Large intestine (tissue), 3 donors: ENCODE measurements at regions not wholly inside any gene's neighbourhood (a gene's known extent, or its start where the extent isn't known, plus 50 kb on each side); places are given as distances from the start of the nearest gene placed in this dataset.

Experiments used
- DNase-seq, 2 donors: peaks; one replicate each; pipeline versions ENCODE4 v3.0.0 to v3.0.0-alpha.2; 2013
- H3K27ac ChIP-seq: one replicate; pipeline ENCODE4 v1.5.1; 2013; ENCODE audit warnings: low read length
- H3K27me3 ChIP-seq: 2 replicates; pipeline ENCODE4 v1.6.1; 2013; ENCODE audit warnings: low read length; ENCODE audit not compliant: control insufficient read depth, insufficient read depth
- H3K36me3 ChIP-seq: 2 replicates; pipeline ENCODE4 v1.6.1; 2013; ENCODE audit warnings: low read length; ENCODE audit not compliant: control insufficient read depth, insufficient read depth
- H3K4me1 ChIP-seq: one replicate; pipeline ENCODE4 v1.6.1; 2013; ENCODE audit warnings: low read length; ENCODE audit not compliant: control insufficient read depth, insufficient read depth
- H3K4me3 ChIP-seq: one replicate; pipeline ENCODE4 v1.5.1; 2013; ENCODE audit warnings: low read length
- H3K9me3 ChIP-seq: one replicate; pipeline ENCODE4 v1.6.1; 2013; ENCODE audit warnings: mild to moderate bottlenecking, low read depth, low read length, moderate library complexity; ENCODE audit not compliant: control insufficient read depth
- WGBS: methylation state at CpG from one replicate; pipeline ENCODE4 v1.1.5; 2013; ENCODE audit warnings: low lambda C conversion rate; ENCODE audit not compliant: insufficient coverage; 5-methylcytosine and 5-hydroxymethylcytosine counted together

DNA sequence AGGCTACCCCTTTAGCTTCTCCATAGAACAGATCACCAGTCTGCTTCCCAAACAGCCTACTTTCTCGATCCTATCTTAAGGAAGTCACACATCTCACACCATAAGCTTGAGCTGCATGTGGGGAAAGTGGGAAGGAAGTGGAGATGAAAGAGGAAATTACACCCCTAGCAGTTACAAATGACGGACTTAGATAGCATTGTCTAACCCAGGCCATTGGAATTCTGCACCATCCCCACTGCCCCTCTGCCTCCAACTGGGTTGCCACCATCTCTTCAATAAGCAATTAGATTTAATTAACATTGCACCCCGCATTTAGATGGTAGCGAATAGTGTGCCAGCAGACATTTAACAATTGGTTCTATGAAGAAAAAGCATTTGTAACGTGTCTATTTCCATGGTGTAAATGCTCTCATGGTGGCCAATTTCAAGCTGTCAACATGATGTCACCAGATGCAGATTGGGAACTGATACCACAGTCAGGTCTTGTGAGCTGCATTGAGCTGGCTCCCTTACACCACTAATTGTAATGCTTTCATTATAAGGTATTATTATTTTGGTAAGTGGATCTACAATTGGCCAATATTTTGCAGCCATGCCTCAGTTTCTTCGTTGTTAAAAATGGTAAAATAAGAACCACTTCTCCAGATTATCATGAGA lies 124.7 kb downstream of the CD24 start:
- H3K36me3 ChIP-seq, result no peaks in the 10 kb centered on the region
- WGBS, result no CpG with 5 or more reads among the region's 6 CpGs
- H3K4me1 ChIP-seq, result no peaks in the 10 kb centered on the region
- H3K9me3 ChIP-seq, result peaks cover 7% of the 10 kb centered on the region
- H3K4me3 ChIP-seq, result no peak overlapping the region
- no peak for DNase-seq
- no peak overlapping the region for H3K27ac ChIP-seq
- no peaks in the 10 kb centered on the region for H3K27me3 ChIP-seq

DNA sequence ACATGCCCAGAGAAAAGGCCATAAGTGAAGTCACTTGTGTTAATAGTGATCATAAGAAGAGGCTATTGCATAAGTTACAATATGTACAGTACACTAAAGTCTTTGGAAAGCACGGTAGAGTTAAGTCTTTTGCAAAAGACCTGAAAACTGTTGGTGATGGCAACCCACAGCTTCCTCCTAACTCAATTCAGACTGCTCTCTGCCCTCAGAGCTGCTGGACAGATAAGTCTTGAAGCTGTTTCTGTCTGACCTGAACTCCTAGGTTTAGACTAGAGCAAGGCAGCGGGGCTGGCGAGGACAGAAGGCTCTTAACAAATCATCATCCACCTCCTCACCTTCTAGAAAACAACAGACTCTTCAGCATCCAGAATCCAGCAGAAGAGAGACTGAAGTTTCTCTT lies 125.4 kb downstream of the CD24 start:
- Histone ChIP-seq H3K4me1 (no peaks in the 10 kb centered on the region), H3K4me3 (no peak overlapping the region), H3K27me3 (no peaks in the 10 kb centered on the region), H3K9me3 (peaks cover 7% of the 10 kb centered on the region), H3K36me3 (no peaks in the 10 kb centered on the region), H3K27ac (no peak overlapping the region)
- no peak for DNase-seq
- no CpG with 5 or more reads among the region's 3 CpGs for WGBS

GRCh38 chr6:106847116-106847515 lies 127.4 kb downstream of the CD24 start:
- Histone ChIP-seq H3K36me3 (no peaks in the 10 kb centered on the region), H3K27ac (no peak overlapping the region), H3K4me3 (no peak overlapping the region), H3K27me3 (no peaks in the 10 kb centered on the region), H3K4me1 (no peaks in the 10 kb centered on the region), H3K9me3 (peaks cover 5% of the 10 kb centered on the region)
- 78% methylated on average over 1 of the region's 6 CpGs for WGBS
- DNase-seq, result no peak

DNA sequence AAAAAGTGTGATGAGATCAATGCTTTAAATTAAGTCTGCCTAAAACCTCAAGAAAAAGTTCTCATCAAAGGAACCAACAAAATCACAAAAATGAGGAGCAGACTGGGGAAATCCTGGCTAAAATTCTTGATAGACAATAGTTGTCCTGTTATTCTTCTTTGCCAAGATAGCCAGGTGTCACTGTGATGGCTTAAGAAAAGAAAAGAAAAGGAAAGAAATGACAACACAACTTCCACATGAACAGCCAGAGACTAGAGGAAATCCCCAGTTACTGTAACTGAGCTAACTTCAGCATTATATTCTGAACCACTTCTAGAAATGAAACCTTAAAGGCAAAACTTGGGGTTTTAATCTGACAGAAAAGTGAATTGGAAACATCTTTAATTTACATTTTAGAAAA lies 129.6 kb downstream of the CD24 start:
- H3K27ac ChIP-seq, result no peak overlapping the region
- no peak overlapping the region for H3K4me3 ChIP-seq
- no peaks in the 10 kb centered on the region for H3K36me3 ChIP-seq
- no peaks in the 10 kb centered on the region for H3K4me1 ChIP-seq
- DNase-seq, result no peak
- no peaks in the 10 kb centered on the region for H3K27me3 ChIP-seq
- no peaks in the 10 kb centered on the region for H3K9me3 ChIP-seq

DNA sequence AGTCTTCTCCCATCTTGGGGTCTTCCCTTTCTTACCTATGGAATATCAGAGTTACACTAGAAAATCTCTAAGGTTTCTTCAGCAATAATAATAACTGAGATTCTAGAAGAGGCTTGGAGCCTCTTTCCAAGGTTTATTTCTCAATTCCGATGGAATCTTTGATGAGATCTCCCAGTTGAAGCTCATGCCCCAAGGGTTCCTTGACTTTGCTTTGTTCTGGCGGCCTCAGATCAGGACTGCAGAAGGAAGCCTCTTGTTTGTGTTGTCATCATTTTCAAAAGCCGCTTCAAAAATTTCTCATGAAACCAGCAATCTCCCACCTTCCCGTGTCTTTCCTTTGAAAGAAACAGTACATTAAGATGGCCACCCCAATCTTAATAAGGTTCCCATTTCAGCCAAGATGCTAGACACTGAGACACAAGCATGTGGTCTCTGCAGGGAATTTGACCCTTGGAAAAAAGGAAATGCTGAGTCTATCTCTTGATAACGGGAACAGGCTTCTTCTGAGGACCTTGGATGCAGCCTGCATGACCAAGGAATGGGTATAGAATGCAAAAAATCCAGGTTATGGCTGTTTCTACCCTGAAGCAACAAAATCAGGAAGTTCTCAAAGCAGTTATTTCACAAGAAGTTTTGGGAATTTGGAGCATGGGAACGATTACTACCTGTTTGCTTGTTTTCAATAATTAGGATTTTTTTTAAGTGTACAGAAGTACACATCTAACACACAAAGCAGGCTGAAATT lies 141.6 kb downstream of the CD24 start:
- no peak for DNase-seq
- Histone ChIP-seq H3K27me3 (no peaks in the 10 kb centered on the region), H3K27ac (no peak overlapping the region), H3K36me3 (no peaks in the 10 kb centered on the region), H3K4me1 (no peaks in the 10 kb centered on the region), H3K4me3 (no peak overlapping the region), H3K9me3 (no peaks in the 10 kb centered on the region)
- WGBS, result 90% methylated on average over 2 of the region's 6 CpGs

GRCh38 chr6:106830930-106831329 lies 143.6 kb downstream of the CD24 start:
- Histone ChIP-seq H3K27ac (no peak overlapping the region), H3K27me3 (no peaks in the 10 kb centered on the region), H3K4me3 (no peak overlapping the region), H3K4me1 (no peaks in the 10 kb centered on the region), H3K36me3 (no peaks in the 10 kb centered on the region), H3K9me3 (no peaks in the 10 kb centered on the region)
- 100% methylated on average over 1 of the region's 2 CpGs for WGBS
- no peak for DNase-seq

DNA sequence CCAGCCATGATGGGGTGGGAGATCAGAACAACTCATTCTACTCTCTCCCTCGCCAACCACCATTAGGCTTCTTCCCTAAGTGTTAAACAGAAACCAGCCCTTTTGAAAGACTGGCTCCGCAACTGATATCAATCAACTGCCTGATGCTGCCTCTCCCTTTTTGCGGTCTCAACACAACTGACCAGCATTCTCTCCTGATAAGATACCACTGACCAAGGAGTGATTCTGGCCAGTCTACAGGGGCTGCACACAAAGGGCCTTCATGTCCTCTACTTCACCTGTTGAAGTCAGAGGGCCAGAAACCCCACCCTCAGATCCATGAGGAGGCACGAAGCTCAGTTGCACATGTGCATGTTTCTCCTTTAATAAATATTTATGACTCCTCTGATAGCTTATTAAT lies 145.1 kb downstream of the CD24 start:
- Histone ChIP-seq H3K36me3 (no peaks in the 10 kb centered on the region), H3K9me3 (no peaks in the 10 kb centered on the region), H3K27me3 (no peaks in the 10 kb centered on the region), H3K27ac (no peak overlapping the region), H3K4me1 (no peaks in the 10 kb centered on the region), H3K4me3 (no peak overlapping the region)
- DNase-seq, result no peak
- WGBS, result no CpG with 5 or more reads among the region's 4 CpGs

- H3K27me3 ChIP-seq, result no peaks in the 10 kb centered on the region
- WGBS, result 89% methylated on average over 1 of the region's 3 CpGs
Measured at GRCh38 chr6:106827081-106827480, 147.4 kb downstream of the CD24 start.

DNA sequence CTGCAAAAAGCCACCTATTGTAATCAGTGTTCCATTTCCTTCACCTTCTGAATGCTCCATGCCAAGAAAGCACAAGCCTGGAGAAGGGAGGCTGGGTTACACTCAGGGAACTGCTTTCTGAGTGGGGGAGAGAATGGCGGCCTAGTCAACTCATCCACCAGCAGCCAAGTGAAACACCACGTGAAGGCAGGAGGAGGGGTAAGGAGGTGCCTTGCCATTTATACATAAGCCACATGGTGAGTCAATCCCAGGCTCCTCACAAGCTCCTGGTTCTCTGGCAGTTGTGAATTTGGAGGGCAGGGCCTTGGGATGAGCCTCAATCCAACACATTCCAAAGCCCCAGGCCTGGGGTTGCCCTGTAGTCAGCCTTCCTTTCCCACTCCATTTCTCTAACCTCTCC lies 149.4 kb downstream of the CD24 start:
- Histone ChIP-seq H3K9me3 (no peaks in the 10 kb centered on the region), H3K27me3 (no peaks in the 10 kb centered on the region), H3K4me3 (no peak overlapping the region), H3K27ac (no peak overlapping the region), H3K4me1 (no peaks in the 10 kb centered on the region), H3K36me3 (no peaks in the 10 kb centered on the region)
- WGBS, result no CpG with 5 or more reads among the region's 2 CpGs
- DNase-seq, result no peak

More at GRCh38 chr6:106827081-106827480, 147.4 kb downstream of the CD24 start:
- no peak overlapping the region for H3K4me3 ChIP-seq
- H3K4me1 ChIP-seq, result no peaks in the 10 kb centered on the region
- H3K27ac ChIP-seq, result no peak overlapping the region
- DNase-seq, result no peak
- no peaks in the 10 kb centered on the region for H3K36me3 ChIP-seq
- no peaks in the 10 kb centered on the region for H3K9me3 ChIP-seq

DNA sequence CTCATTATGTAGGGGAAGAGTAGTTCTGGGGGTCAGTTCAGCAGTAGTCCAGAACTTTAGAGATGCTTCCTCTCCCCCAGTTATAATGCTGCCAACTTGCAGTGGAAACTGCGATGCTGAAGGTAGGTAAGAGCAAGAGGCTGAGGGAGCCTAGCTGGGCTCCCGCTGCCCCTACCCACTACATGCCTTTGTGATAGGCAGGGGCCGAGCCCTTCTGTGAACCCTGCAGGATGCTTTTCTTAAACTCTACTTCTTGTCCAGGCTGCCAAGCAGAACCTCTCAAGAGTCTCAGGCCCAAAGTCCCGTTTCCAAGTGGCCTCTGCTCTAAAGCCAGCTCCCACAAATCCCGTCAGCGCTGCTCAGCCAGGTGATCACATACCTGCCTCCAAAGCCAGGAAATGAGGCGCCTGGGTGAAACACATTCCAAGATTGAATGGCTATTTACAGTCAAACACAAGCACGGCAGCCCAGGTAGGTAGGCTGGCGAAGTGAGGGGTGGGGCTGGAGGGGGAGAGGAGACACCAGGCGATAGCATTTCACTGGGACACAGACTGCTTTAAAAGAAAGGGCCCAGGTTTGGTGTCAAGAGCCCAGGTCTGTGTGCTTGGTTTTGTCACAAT lies 150.7 kb downstream of the CD24 start:
- no peaks in the 10 kb centered on the region for H3K9me3 ChIP-seq
- no peaks in the 10 kb centered on the region for H3K4me1 ChIP-seq
- H3K4me3 ChIP-seq, result no peak overlapping the region
- H3K27ac ChIP-seq, result no peak overlapping the region
- no peaks in the 10 kb centered on the region for H3K36me3 ChIP-seq
- peak; percentile 47 to 71 for DNase-seq
- 28% methylated on average over 2 of the region's 10 CpGs for WGBS
- no peaks in the 10 kb centered on the region for H3K27me3 ChIP-seq
